GM18499 (cell line): ENCODE measurements at regions not wholly inside any gene's neighbourhood (a gene's known extent, or its start where the extent isn't known, plus 50 kb on each side); places are given as distances from the start of the nearest gene placed in this dataset.
A peak's percentile ranks its signal among the peaks of the same experiment; 100 is the strongest.
"Not testable (repeated sequence)": the region's sequence is repeated elsewhere in the genome, so short reads cannot be mapped to it uniquely, and the experiment has no call there.

Experiments used
- ATAC-seq: cut with Tn5 transposase; IDR thresholded peaks from one replicate; pipeline ENCODE4 v1.9.1; 2021; ENCODE audit warnings: moderate number of reproducible peaks; ENCODE audit not compliant: insufficient read depth, unreplicated experiment

DNA sequence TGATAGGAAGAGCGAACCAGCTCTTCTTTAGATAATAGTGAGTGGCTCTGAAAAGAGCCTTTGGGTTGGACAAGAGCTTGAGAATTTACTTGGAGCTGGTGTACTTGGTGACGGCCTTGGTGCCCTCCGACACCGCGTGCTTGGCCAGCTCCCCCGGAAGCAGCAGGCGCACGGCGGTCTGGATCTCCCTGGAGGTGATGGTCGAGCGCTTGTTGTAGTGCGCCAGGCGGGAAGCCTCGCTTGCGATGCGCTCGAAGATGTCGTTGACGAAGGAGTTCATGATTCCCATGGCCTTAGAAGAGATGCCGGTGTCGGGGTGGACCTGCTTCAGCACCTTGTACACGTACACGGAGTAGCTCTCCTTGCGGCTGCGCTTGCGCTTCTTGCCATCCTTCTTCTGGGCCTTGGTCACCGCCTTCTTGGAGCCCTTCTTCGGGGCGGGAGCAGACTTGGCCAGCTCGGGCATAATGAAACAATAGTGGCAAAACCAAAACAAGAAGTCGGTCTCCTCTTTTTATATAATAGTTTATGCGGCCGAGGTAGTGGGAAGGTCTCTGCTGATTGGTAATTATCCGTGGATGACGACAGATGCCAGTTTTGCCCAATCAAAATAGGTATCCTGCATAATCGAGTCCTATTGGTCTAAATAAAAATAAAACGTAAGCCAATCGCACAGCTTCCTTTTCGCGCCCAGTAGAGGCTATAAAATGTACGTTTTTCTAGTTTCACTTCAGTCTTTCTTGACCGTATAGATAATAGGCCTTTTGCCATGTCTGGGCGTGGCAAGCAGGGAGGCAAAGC is 104.6 kb downstream of the OR2B2 start:
- peak; percentile 55 for ATAC-seq

DNA sequence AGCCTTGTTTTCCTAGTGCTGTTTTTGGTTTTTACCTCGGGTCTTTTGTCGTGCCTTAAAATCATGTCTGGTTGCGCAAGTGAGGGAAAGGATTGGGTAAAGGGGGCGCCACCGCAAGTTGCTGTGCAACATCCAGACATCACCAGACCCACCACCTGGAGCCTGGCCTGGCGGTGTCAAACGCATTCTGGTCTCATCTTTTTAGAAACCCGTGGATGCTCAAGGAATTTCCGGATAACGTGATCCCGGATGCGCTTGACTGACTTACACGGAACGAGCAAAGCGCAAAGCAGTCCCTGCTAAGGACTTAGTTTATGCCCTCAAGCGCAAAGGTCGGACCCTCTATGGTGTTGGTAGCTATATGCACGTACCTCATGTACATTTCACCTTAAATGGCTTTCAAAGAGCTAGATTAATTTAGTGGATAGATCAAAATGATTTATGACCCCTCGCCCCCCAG is 105.2 kb downstream of the OR2B2 start:
- no peak for ATAC-seq

DNA sequence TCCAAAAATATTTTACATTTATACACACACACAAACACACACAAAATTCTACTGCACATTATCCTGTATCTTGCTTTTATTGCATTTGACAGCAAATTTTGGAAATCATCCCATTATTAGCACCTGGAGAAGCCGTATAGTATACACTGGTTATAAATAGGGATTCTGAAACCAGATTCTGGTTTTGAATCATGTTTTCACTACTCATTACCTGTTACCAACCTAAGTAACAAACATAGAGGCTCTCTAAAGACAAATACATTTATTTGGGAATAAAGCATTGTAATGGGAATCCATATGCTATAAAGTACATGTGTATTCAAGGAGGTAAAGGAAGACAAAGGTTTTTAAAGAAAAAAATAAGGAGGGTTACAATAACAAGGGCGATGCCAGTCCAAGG is 106.8 kb downstream of the OR2B2 start:
- no peak for ATAC-seq

DNA sequence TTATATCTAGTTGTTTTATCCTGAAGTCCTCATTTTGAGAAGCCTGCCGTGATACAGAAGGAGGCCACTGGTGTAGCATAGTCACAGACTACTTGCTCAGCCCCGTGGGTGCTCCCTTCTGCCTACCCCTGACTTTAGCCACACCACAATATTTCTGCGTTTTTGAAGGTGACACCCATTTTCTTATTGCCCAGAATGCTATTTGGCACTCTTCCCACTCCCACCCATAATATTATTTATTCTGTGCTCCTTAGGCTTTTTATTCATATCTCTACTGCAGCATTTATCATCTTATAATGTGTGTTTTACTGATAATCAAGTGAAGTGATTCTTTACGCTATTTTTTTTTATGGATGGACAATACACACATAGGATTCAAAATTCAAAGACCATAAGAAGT is 107.3 kb downstream of the OR2B2 start:
- ATAC-seq = no peak

DNA sequence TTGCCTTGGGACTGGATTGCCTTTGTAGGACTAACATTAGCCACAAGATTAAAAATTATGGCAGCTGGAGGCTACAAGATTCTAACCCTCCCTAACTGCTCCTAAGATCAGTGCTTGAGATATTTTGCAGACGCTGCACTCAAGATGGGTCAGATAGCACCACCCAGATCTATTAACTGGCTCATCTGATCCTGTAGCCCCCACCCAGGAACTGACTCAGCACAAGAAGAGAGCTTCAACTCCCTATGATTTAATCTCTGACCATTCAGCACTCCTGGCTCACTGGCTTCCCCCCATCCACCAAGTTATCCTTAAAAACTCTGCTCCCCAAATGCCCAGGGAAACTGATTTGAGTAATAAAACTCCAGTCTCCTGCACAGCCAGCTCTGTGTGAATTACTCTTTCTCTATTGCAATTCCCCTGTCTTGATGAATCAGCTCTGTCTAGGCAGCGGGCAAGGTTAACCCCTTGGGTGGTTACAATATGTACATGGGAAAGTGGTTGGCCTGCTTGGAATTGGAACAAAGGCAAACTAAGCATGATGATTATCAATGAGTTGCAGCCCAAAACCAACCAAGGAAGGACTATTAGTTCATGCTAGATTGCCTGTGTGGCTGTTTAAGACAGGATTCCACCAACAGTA is 111.3 kb downstream of the OR2B2 start:
- ATAC-seq = no peak

DNA sequence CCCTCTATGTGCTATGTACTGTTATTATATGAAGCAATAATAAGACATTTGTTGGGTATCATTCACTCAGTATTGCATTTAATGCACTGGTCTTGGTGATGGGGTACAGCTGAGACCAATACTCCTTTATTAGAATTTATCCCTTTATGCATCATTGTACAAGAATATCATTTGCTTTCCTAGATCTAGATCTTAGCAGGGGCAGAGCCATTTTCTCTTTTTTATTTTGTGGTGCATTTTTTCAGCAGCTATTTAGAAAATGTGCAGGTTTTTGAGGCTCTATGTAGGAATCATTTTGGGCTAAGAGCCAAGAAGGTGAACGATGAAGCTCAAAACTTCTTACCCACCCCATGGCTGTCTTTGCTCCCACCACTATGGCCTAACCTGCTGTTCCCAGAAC is 114.2 kb downstream of the OR2B2 start:
- ATAC-seq = no peak

DNA sequence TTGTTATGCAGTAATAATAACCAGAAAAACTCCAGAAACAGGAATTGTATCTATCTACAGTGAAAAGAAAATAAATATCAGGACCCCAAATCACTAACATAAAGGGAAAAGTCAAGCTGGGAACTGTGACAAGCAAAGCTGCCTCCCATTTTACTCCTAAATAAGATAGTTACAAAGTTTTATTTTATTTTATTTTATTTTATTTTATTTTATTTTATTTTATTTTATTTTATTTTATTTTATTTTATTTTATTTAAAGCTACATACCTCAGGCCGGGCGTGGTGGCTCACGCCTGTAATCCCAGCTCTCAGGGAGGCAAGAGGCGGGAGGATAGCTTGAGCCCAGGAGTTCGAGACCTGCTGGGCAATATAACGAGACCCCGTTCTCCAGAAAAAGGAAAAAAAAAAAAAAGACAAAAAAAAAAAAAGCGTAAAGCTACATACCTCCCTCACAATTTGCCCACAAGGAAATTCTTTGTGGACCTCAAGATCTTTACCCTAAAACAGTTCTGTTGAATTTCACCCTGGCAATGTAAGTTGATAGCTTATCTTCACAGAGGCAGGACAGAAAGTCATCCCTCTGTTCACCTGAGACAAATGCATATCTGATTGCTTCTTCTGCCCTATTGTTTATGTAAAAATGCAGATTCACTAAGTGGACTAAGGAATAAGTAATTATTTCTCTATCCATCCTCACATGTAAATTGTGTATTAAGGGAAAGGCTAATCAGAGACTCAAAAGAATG is 115.3 kb downstream of the OR2B2 start:
- not testable (repeated sequence) for ATAC-seq

DNA sequence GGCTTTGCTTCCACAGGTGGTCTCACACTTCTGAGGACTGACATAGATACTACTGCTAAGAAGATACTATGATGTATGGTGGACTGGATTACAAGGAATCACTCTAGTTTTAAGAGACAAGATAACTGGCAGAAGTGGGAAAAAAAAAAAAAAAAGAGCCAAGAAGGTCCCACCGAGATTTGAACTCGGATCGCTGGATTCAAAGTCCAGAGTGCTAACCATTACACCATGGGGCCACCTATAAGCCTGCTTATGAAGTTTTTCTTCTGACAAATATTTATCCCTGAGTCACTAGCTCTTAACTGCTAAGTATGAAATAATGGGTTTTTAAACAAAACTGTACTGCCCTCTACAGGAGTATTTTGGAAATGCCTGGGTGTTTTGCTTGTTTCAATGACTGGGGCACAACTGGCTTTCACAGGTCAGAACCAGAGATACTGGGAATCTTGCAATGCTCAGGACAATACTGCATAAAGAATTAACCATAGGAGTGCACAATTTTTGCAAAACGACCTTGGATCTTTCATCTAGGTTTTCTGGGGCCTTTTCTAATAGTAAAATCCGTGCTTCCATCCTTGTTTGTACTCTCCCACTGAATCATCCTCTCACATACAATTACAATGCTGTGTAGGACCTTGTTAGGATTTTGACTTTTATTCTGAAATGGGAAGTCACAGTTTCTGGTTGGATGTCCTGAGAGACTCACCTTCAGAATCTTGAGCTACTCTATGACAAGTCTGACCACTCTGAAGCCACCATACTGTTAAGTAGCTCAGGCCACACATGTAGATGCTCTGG is 116.3 kb downstream of the OR2B2 start:
- peak; percentile 46 for ATAC-seq

DNA sequence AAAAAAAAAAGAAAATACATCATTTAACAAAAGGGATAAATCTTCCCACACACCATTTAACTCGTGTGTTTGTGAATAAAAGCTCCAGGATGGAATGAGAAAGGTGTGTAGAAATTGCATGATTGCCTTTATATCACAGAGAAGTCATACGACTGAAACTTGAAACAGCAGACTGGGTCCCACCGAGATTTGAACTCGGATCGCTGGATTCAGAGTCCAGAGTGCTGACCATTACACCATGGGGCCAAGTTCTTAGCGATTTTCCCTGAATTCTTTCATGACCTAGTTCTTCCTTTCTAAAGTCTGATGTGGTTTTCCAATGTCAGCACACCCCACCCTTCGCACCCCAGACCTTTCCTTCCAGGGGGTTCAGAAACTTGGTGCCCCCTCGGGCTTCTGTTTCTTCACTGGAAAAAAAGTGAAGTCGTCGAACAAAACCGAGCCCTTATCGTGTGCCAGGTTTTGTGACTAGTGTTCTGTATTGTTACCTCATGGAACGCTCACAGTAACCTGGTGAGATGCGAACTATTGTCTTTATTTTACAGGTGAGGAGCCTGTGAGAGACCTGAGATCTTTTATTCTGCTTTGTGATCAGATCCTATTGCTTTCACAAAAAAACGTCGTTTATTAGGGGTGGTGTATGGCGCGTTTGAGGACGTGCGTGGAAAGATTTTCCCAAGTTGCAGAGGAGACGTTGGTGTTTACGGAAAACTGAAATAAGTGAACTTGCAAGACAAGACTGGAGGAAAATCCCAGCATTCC is 120.8 kb downstream of the OR2B2 start:
- no peak for ATAC-seq

DNA sequence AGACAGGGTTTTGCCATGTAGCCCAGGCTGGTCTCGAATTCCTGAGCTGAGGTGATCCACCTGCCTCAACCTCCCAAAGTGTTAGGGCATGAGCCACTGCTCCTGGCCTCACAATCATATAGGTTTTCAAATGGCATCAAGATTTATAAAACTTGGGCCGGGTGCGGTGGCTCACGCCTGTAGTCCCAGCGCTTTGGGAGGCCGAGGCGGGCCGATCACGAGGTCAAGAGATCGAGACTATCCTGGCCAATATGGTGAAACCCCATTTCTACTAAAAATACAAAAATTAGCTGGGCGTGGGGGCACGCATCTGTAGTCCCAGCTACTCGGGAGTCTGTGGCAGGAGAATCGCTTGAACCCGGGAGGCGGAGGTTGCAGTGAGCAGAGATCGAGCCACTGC is 123.8 kb downstream of the OR2B2 start:
- ATAC-seq = not testable (repeated sequence)

DNA sequence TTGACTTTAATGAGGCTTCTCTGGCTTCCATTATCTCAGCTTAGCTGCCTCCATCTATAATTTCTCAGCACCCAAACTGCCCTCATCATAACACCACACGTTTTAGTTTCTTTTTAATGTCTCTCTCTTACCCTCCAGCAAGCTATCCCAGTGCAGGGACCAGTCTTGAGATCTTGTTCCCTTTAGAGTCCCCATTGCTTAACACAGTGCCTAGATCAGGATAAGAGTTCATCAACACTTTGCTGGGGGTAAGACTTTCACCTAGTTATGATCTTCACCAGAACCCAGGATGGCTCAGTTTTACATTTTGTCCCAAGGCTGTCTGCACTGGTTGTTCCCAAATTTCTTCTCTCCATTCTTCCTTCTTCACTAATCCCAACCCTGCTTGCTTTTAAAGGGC is 126.1 kb downstream of the OR2B2 start:
- ATAC-seq = no peak

DNA sequence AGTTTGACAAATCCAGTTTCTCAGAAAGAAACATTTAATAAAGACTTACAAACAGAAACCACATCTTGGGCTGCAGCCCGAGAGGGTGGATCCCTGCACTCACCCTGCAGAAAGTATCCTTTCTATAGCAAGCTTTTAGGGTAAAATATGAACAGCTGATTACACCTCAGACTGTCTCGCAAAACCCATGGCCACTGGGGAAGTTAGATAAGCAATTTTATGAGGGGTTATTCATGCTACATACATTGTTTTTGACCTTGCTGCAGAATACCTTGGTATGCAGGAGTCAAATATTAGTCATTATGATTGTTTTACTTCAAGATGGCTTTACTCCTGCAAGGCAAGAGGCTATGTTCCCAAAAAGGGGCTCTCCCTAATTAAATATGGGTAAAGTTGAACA is 126.9 kb downstream of the OR2B2 start:
- ATAC-seq = no peak

DNA sequence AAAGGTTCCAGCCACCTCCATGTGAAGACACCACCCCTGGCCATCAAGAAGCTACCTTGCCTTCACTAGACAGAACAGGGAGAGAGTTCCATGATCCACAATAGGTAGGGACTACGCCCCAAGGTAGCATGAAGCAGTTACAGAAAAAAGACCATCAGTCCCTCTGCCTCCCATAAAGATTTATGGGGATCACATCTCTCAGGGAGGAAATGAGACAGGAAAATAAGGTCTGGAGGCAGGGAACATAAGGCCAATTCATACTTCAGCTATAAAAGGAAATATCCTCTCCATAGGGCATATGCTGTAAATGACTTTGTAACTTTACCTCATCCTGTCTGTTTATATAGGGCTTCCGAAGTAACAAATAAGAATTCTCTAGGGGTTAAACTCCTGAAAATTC is 129.4 kb downstream of the OR2B2 start:
- no peak for ATAC-seq

DNA sequence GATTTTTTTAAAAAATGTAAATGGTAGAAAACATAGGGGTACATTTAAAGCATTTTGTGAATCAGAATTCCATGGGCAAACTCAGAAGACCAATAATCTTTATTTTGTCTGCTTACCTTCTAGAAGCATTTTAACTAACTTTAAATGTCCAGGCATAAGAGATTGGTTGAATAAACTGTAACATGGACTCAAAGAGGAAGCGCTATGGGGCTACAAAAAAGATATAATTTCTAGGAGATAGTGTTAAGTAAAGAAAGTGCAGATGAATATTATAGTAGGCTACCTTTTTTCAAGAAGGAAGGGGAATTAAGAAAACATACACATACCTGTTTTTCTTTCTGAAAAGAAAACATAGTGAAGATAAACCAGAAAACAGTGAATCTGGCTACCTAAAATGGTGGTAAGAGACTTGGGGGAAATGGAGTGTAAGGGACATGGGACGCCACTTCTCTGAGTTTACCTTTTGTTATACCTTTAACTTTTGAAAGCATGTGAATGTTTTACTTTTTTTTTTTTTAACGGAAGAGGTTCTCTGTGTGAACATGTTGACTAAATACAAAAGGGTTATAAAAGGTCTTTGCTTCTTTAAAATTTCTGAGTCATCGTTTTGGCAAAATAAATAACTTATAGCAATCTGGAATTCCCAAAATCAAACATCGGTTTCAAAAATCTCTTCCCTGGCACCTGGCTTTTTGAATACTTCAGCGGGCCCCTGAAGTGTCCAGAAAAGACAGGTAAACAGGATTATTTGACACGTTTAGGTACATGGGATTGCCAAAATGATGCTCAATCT is 133.4 kb downstream of the OR2B2 start:
- ATAC-seq = no peak

DNA sequence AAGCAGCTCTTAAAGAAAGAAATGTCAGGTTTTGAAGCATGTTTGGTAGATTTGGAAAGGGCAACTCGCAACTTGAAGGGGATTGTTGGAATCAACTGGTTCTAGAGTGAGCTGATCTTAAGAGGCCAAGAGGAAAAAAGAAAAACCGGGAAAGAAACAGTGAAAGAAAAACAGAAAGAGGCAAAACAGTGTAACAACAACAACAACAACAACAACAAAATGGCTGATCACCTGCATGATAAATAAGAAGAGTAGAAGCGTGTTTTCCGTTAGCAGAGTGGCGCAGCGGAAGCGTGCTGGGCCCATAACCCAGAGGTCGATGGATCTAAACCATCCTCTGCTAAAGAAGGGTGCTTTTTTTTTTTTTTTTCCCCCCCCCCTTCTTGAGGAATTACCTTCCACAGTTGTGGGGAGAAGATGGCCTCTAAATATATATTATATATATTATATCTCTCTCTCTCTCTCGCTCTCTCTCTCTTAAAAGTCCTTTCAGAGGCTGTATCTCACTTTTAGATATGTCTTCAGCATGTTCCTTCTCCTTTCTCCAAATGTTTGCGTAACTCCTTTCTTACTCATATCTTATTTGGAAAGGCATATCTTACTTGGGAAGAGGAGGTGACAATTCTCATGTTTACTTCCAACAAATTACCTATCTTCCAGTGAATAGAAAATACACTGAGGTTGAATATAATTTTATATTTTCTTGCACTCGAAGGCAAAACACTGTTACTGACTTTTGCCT is 134.4 kb downstream of the OR2B2 start:
- no peak for ATAC-seq

DNA sequence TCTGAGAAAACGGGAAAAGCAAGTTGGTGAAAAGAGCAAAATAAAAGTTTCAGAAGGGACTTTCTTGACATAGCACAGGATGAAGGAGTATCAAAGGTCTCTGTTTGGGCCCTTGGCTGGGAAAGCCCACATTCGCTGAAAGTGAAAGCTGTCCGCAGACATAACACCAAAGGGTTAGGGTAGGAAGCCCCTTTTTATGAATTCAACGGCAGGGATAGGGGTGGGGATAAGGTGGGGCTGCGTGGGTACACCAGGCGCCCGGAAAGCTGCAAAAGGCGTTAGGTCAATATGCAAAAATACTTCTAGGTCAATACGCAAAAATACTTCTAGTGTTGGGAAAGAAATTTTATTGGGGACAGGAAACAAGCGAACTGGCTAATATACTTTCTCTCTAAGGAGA is 135.1 kb downstream of the OR2B2 start:
- ATAC-seq = no peak

DNA sequence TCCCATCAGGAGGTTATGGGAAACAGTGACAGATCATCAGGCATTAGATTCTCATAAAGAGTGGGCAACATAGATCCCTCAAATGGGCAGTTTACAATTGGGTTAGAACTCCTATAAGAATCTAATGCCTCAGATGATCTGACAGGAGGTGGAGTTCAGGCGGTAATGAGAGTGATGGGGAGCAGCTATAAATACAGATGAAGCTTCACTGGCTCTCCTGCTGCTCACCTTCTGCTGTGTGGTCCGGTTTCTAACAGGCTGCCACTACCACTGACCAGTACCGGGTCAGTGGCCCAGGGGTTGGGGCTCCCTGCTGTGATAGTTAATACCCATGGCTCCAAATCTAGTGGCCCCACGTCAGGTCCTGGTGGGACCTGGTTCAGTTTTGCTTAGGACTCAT is 135.7 kb downstream of the OR2B2 start:
- ATAC-seq = no peak

DNA sequence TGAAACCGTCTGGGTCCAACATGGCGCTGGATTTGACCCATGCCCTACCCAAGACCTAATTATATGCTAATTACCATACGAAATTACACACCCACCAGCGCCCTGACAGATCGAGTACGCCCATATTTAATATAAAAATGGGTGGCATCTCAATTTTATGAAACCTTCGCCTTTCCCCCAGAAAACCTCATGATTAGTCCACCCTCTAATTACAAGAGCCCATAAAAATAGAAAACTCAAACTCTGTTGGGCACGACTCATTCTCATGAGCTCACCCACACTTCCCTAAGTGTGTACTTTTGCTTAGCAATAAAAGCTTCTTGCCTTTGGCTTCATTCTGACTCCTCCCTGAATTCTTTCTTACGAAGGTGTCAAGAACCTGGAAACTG is 136.4 kb downstream of the OR2B2 start:
- no peak for ATAC-seq
